Endodermal cell (in vitro differentiated cells): ENCODE measurements at regions not wholly inside any gene's neighbourhood (a gene's known extent, or its start where the extent isn't known, plus 50 kb on each side); places are given as distances from the start of the nearest gene placed in this dataset.

Experiments used
- DNase-seq: peaks from one replicate; pipeline ENCODE4 v3.0.0-alpha.2; 2017
- H3K27ac ChIP-seq: 2 replicates; pipeline ENCODE4 v1.5.1; 2013; ENCODE audit warnings: mild to moderate bottlenecking, low read depth, low read length, moderate library complexity
- H3K27me3 ChIP-seq: 2 replicates; pipeline ENCODE4 v1.6.1; 2013; ENCODE audit warnings: mild to moderate bottlenecking, low read length, moderate library complexity; ENCODE audit not compliant: insufficient read depth, control insufficient read depth, poor library complexity, severe bottlenecking
- H3K36me3 ChIP-seq: 2 replicates; pipeline ENCODE4 v1.7.0; 2013; ENCODE audit warnings: mild to moderate bottlenecking, low read length, moderate library complexity; ENCODE audit not compliant: control insufficient read depth, insufficient read depth
- H3K4me1 ChIP-seq: one replicate; pipeline ENCODE4 v1.7.0; 2013; ENCODE audit warnings: low read length; ENCODE audit not compliant: control insufficient read depth, insufficient read depth
- H3K4me3 ChIP-seq: 2 replicates; pipeline ENCODE4 v1.5.1; 2013; ENCODE audit warnings: mild to moderate bottlenecking, low read length, moderate library complexity
- H3K9ac ChIP-seq: 2 replicates; pipeline ENCODE4 v1.6.1; 2013; ENCODE audit warnings: mild to moderate bottlenecking, low read length, moderate library complexity; ENCODE audit not compliant: poor library complexity, severe bottlenecking; ENCODE audit errors: extremely low read depth
- H3K9me3 ChIP-seq: 2 replicates; pipeline ENCODE4 v1.6.1; 2013; ENCODE audit warnings: mild to moderate bottlenecking, low read length, moderate library complexity; ENCODE audit not compliant: control insufficient read depth
- H3K27ac Mint-ChIP-seq: 2 replicates; pipeline ENCODE4 v1.8.0; 2020; ENCODE audit warnings: mixed read lengths
- H3K27me3 Mint-ChIP-seq: 2 replicates; pipeline ENCODE4 v1.8.0; 2021; ENCODE audit warnings: mild to moderate bottlenecking, mixed read lengths; ENCODE audit not compliant: insufficient read depth
- H3K36me3 Mint-ChIP-seq: 2 replicates; pipeline ENCODE4 v1.8.0; 2020; ENCODE audit warnings: low read depth, mixed read lengths
- H3K4me1 Mint-ChIP-seq: 2 replicates; pipeline ENCODE4 v1.8.0; 2020; ENCODE audit warnings: mixed read lengths
- H3K4me3 Mint-ChIP-seq: 2 replicates; pipeline ENCODE4 v1.8.0; 2020; ENCODE audit warnings: mild to moderate bottlenecking, moderate library complexity, mixed read lengths
- H3K9me3 Mint-ChIP-seq: 2 replicates; pipeline ENCODE4 v1.8.0; 2020; ENCODE audit warnings: mild to moderate bottlenecking, mixed read lengths
- TF ChIP-seq, protein P1 (sequence below): fragments of 200-600 bp; sonication (generic); conservative IDR thresholded peaks from 2 replicates; pipeline ENCODE4 v1.5.0; 2021; ENCODE audit warnings: antibody characterized with exemption, mild to moderate bottlenecking

DNA sequence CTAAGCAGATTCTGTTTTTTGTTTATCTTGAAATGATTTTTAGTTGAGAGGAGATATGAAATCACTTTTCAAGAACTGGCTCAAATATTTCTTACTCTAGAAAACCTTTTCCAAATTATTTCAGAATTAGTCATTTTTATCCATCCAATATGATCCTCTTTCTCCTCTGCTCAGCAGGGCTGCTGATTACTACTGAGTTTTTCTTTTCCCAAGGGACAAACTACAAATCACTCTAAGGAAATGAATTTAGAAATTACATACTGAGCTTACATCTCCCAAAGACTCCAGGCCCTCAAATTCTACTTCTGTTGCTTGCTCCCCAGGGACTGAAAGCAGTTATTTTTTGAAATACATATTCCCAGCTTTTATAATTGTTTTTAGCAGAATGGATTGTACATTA is 87.4 kb upstream of the UFM1 start:
- Mint-ChIP-seq H3K9me3 (peaks cover 2% of the 10 kb centered on the region), H3K27me3 (no peaks in the 10 kb centered on the region), H3K4me3 (no peak overlapping the region), H3K36me3 (no peaks in the 10 kb centered on the region), H3K4me1 (peaks cover 18% of the 10 kb centered on the region), H3K27ac (no peak overlapping the region)
- DNase-seq, result no peak
- H3K4me3 ChIP-seq, result no peak overlapping the region
- no peaks in the 10 kb centered on the region for H3K9me3 ChIP-seq
- H3K4me1 ChIP-seq, result peaks cover 3% of the 10 kb centered on the region
- H3K36me3 ChIP-seq, result no peaks in the 10 kb centered on the region
- TF ChIP-seq, protein P1, sequence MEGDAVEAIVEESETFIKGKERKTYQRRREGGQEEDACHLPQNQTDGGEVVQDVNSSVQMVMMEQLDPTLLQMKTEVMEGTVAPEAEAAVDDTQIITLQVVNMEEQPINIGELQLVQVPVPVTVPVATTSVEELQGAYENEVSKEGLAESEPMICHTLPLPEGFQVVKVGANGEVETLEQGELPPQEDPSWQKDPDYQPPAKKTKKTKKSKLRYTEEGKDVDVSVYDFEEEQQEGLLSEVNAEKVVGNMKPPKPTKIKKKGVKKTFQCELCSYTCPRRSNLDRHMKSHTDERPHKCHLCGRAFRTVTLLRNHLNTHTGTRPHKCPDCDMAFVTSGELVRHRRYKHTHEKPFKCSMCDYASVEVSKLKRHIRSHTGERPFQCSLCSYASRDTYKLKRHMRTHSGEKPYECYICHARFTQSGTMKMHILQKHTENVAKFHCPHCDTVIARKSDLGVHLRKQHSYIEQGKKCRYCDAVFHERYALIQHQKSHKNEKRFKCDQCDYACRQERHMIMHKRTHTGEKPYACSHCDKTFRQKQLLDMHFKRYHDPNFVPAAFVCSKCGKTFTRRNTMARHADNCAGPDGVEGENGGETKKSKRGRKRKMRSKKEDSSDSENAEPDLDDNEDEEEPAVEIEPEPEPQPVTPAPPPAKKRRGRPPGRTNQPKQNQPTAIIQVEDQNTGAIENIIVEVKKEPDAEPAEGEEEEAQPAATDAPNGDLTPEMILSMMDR, result no peak
- no peak overlapping the region for H3K9ac ChIP-seq
- H3K27ac ChIP-seq, result no peak overlapping the region
- H3K27me3 ChIP-seq, result no peaks in the 10 kb centered on the region

- H3K9ac ChIP-seq, result no peak overlapping the region
- no peaks in the 10 kb centered on the region for H3K27me3 ChIP-seq
- H3K36me3 ChIP-seq, result no peaks in the 10 kb centered on the region
- Mint-ChIP-seq H3K4me1 (peaks cover 11% of the 10 kb centered on the region), H3K36me3 (no peaks in the 10 kb centered on the region), H3K27ac (no peak overlapping the region), H3K9me3 (peaks cover under 1% of the 10 kb centered on the region), H3K4me3 (no peak overlapping the region), H3K27me3 (no peaks in the 10 kb centered on the region)
- DNase-seq, result no peak
- no peak overlapping the region for H3K4me3 ChIP-seq
- TF ChIP-seq, protein P1, result no peak
- peaks cover 4% of the 10 kb centered on the region for H3K4me1 ChIP-seq
- no peaks in the 10 kb centered on the region for H3K9me3 ChIP-seq
- H3K27ac ChIP-seq, result no peak overlapping the region
Observed at GRCh38 chr13:38255600-38255999, 94.1 kb upstream of the UFM1 start.

DNA sequence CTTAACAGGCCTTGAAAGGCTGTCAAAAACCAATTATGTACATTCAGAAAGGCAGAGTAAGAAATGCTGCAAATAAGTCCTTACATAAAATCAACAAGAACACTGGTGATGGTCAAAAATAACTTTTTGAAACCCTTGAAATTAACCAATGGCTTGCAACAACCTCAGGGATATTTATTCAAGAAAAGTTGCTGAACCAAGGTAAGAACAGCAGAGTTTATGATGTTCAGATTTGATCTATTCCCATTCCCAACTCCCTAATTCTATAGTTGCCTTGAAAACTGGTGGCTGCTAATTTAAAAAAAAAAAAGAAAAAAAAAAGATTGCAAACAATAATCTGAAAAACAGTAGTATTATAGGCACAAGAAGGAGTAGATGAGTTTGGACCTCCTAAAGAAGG is 109.8 kb upstream of the UFM1 start:
- Mint-ChIP-seq H3K4me1 (peaks cover under 1% of the 10 kb centered on the region), H3K4me3 (no peak overlapping the region), H3K27ac (no peak overlapping the region), H3K27me3 (no peaks in the 10 kb centered on the region), H3K36me3 (peaks cover 4% of the 10 kb centered on the region), H3K9me3 (peaks cover 35% of the 10 kb centered on the region)
- Histone ChIP-seq H3K4me1 (no peaks in the 10 kb centered on the region), H3K36me3 (no peaks in the 10 kb centered on the region), H3K27ac (no peak overlapping the region), H3K27me3 (no peaks in the 10 kb centered on the region), H3K4me3 (no peak overlapping the region), H3K9ac (no peak overlapping the region), H3K9me3 (peaks cover 39% of the 10 kb centered on the region)
- TF ChIP-seq, protein P1, result no peak
- DNase-seq, result no peak
